ENCODE measurements at regions not wholly inside any gene's neighbourhood (a gene's known extent, or its start where the extent isn't known, plus 50 kb on each side); places are given as distances from the start of the nearest gene placed in this dataset.
"Not testable (repeated sequence)": the region's sequence is repeated elsewhere in the genome, so short reads cannot be mapped to it uniquely, and the experiment has no call there.

- not testable (repeated sequence) for DNase-seq
These were observed 562.8 kb downstream of the ZBBX start for GRCh38 chr3:166817269-166817668.

- no peak for DNase-seq
These were observed 569.2 kb downstream of the ZBBX start for GRCh38 chr3:166810741-166811445.

- no peak for DNase-seq
These were observed 570.6 kb downstream of the ZBBX start for GRCh38 chr3:166809520-166809919.

- no peak for DNase-seq
These were observed 591.2 kb downstream of the ZBBX start for GRCh38 chr3:166788936-166789335.

- DNase-seq = no peak
These were observed 594.2 kb downstream of the ZBBX start for GRCh38 chr3:166785876-166786275.

- DNase-seq = no peak
These were observed 596.9 kb downstream of the ZBBX start for GRCh38 chr3:166783206-166783605.

- no peak for DNase-seq
These were observed 615.3 kb downstream of the ZBBX start for GRCh38 chr3:166764698-166765318.

- no peak for DNase-seq
These were observed 620.2 kb downstream of the ZBBX start for GRCh38 chr3:166759736-166760513.

- DNase-seq = no peak
These were observed 627.9 kb downstream of the ZBBX start for GRCh38 chr3:166752214-166752613.

- DNase-seq = no peak
These were observed 636.5 kb downstream of the ZBBX start for GRCh38 chr3:166743481-166744134.

- DNase-seq = no peak
These were observed 645.4 kb downstream of the ZBBX start for GRCh38 chr3:166734734-166735133.

- no peak for DNase-seq
These were observed 648.4 kb downstream of the ZBBX start for GRCh38 chr3:166731701-166732100.

- DNase-seq = no peak
These were observed 658.6 kb downstream of the ZBBX start for GRCh38 chr3:166721466-166721865.

GRCh38 chr3:166714206-166714605 is 665.9 kb downstream of the ZBBX start:
- DNase-seq = no peak

GRCh38 chr3:166713787-166714186 is 666.3 kb downstream of the ZBBX start:
- DNase-seq = no peak

- DNase-seq = no peak
These were observed 674.0 kb downstream of the ZBBX start for GRCh38 chr3:166706094-166706493.

- no peak for DNase-seq
These were observed 682.6 kb downstream of the ZBBX start for GRCh38 chr3:166697495-166697894.

- DNase-seq = no peak
These were observed 684.0 kb downstream of the ZBBX start for GRCh38 chr3:166696103-166696502.

GRCh38 chr3:166688665-166689064 is 691.4 kb downstream of the ZBBX start:
- DNase-seq = no peak

GRCh38 chr3:166685246-166685645 is 694.9 kb downstream of the ZBBX start:
- DNase-seq = no peak

- not testable (repeated sequence) for DNase-seq
These were observed 696.0 kb downstream of the ZBBX start for GRCh38 chr3:166684077-166684476.

GRCh38 chr3:166669781-166670180 is 710.3 kb downstream of the ZBBX start:
- DNase-seq = no peak

- DNase-seq = no peak
These were observed 716.9 kb downstream of the ZBBX start for GRCh38 chr3:166663194-166663593.
